ENCODE measurements at regions not wholly inside any gene's neighbourhood (a gene's known extent, or its start where the extent isn't known, plus 50 kb on each side); places are given as distances from the start of the nearest gene placed in this dataset.

DNA sequence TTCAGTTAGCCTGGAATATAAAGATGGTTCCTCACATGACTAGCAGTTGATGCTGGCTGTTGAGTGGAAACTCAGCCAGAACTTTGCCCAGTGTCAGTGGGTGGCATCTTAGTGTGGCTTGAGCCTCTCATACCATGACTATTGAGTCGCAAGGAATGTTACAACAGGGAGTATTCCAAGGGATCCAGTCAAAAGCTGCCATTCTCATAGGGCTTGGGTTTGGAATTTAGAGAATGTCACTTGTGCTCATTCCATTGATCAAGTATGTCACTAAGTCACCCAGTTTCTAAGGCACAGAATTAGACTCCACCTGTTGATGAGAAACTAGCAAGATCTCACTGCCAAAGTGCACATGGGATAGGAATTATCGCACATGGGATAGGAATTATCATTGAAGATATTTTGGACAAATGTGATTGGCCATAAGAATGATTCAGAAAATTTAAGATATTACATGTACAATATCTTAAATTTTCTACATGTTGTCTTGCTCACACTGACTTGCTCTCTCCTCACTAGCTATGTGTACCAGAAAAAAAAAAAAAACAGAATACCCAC lies 1290.7 kb upstream of the ADGRL2 start:
- peaks cover 4% of the 10 kb centered on the region for H3K4me1 ChIP-seq (ENCODE audit: control insufficient read depth, insufficient read depth, low read length, poor library complexity, severe bottlenecking)
- 71% methylated on average over 1 of the region's 2 CpGs; no CpG with 5 or more reads in 1 of the 2 experiments for WGBS, 2 experiments (ENCODE audit: insufficient coverage in 2 of 2)
- no peaks in the 10 kb centered on the region for H3K9me3 ChIP-seq (ENCODE audit: control insufficient read depth, low read length)
- no peaks in the 10 kb centered on the region for H3K36me3 ChIP-seq (ENCODE audit: control insufficient read depth, insufficient read depth, low read length)
- H3K27ac ChIP-seq (ENCODE audit: low read depth, low read length, severe bottlenecking) = no peak overlapping the region
- H3K4me3 ChIP-seq (ENCODE audit: extremely low read depth, insufficient read depth, low read length, poor library complexity, severe bottlenecking) = no peak overlapping the region

DNA sequence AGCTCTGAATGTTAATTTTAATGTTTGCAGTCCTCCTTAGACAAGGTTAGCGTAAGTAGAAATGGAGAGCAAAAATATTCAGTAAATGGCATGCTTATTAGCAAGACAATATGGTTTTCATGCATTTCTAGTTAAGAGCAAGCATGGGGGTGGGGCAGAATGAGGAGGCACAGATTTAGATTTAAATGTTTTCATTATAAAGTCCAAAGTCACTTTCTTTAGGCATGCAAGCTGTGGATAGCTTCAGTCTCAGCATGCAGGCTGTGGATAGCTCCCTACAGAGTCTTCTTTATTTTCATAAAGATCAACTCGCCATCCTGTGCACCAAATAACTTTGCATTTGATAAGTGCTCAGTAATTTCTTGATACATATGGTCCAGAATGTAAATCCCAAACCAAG lies 1294.5 kb upstream of the ADGRL2 start:
- Histone ChIP-seq H3K4me1 (ENCODE audit: control insufficient read depth, insufficient read depth, low read length, poor library complexity, severe bottlenecking) (peaks cover 4% of the 10 kb centered on the region), H3K27ac (ENCODE audit: low read depth, low read length, severe bottlenecking) (no peak overlapping the region), H3K36me3 (ENCODE audit: control insufficient read depth, insufficient read depth, low read length) (no peaks in the 10 kb centered on the region), H3K9me3 (ENCODE audit: control insufficient read depth, low read length) (no peaks in the 10 kb centered on the region), H3K4me3 (ENCODE audit: extremely low read depth, insufficient read depth, low read length, poor library complexity, severe bottlenecking) (no peak overlapping the region)
- WGBS, 2 experiments (ENCODE audit: insufficient coverage in 2 of 2) = 88 to 100% methylated on average over 1 of the region's 2 CpGs

DNA sequence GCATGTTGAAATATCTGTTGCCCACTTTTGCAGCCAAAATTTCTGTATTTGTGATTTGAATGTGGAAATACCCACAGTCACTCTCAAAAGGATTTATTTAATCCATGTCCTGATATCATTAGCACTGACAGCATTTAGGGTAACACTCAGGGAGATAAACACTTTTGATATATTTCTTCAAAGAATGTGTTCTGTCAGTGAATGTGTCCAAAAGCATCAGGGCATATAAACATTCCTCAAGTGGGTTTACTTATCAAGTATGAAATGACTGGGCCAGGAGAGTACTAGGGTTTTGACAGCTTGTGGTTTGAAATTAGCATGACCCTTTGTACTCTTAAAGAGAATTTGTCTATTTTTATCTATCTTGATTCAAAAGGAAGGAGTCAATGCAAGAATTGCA lies 1302.1 kb upstream of the ADGRL2 start:
- no peak overlapping the region for H3K4me3 ChIP-seq (ENCODE audit: extremely low read depth, insufficient read depth, low read length, poor library complexity, severe bottlenecking)
- H3K4me1 ChIP-seq (ENCODE audit: control insufficient read depth, insufficient read depth, low read length, poor library complexity, severe bottlenecking) = no peaks in the 10 kb centered on the region
- H3K36me3 ChIP-seq (ENCODE audit: control insufficient read depth, insufficient read depth, low read length) = no peaks in the 10 kb centered on the region
- H3K9me3 ChIP-seq (ENCODE audit: control insufficient read depth, low read length) = no peaks in the 10 kb centered on the region
- H3K27ac ChIP-seq (ENCODE audit: low read depth, low read length, severe bottlenecking) = no peak overlapping the region

DNA sequence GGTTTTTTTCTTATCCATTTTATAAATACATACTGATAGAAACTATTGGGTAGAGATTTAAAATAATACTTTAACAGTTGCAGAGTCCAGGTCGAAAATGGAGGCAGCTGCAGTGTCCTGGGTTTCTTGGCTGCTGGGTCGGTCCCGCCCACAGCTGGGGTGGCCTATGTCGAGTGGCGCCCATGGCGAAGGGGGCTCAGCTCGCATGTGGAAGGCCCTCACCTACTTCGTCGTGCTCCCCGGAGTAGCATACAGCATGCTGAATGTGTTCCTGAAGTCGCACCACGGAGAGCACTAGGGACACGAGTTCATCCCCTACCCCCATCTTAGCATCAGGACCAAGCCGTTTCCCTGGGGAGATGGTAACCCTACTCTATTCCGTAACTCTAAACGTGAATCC lies 1304.9 kb upstream of the ADGRL2 start:
- no peaks in the 10 kb centered on the region for H3K9me3 ChIP-seq (ENCODE audit: control insufficient read depth, low read length)
- no peak overlapping the region for H3K27ac ChIP-seq (ENCODE audit: low read depth, low read length, severe bottlenecking)
- no peak overlapping the region for H3K4me3 ChIP-seq (ENCODE audit: extremely low read depth, insufficient read depth, low read length, poor library complexity, severe bottlenecking)
- no peaks in the 10 kb centered on the region for H3K36me3 ChIP-seq (ENCODE audit: control insufficient read depth, insufficient read depth, low read length)
- WGBS, 2 experiments (ENCODE audit: insufficient coverage in 2 of 2) = 97 to 98% methylated on average over 16 of the region's 16 CpGs
- H3K4me1 ChIP-seq (ENCODE audit: control insufficient read depth, insufficient read depth, low read length, poor library complexity, severe bottlenecking) = no peaks in the 10 kb centered on the region

DNA sequence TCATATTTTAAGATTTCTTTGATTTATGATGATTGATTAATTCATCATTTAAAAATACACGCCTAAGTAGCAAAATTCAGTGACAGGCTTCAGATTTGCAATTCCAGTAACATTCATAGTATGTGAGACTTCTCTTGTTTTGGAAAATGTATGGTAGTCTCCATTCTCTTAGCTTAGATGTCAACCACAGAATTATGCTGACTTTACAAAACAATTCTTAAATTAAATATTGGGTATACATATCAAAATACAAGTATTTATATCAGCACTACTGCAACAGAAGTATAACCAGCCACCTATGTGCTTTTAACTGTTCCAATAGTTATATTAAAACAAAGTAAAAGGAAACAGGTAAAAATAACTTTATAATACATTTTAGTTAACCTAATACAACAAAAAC lies 1328.6 kb upstream of the ADGRL2 start:
- Histone ChIP-seq H3K4me1 (ENCODE audit: control insufficient read depth, insufficient read depth, low read length, poor library complexity, severe bottlenecking) (peaks cover 6% of the 10 kb centered on the region), H3K9me3 (ENCODE audit: control insufficient read depth, low read length) (no peaks in the 10 kb centered on the region), H3K4me3 (ENCODE audit: extremely low read depth, insufficient read depth, low read length, poor library complexity, severe bottlenecking) (no peak overlapping the region), H3K36me3 (ENCODE audit: control insufficient read depth, insufficient read depth, low read length) (no peaks in the 10 kb centered on the region), H3K27ac (ENCODE audit: low read depth, low read length, severe bottlenecking) (no peak overlapping the region)
- no CpG with 5 or more reads among the region's 1 CpG for WGBS, 2 experiments (ENCODE audit: insufficient coverage in 2 of 2)

DNA sequence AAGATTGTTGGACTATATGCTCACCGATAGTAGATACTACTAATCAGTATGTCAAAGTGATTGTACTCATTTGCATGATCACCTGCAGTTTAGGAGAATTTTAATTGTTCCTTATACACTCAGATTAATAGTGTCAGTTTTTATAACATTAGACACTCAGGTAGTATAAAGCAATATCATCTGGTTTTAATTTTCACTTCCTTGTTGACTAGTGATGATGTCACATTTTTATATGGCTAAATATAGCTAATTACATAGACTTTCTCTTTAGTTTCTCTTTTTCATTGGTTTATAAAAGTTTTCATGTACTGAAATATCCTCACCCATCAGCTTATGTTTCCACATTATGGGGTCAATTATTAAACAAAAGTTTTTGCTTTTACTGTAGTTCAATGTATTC lies 1332.4 kb upstream of the ADGRL2 start:
- no peaks in the 10 kb centered on the region for H3K4me1 ChIP-seq (ENCODE audit: control insufficient read depth, insufficient read depth, low read length, poor library complexity, severe bottlenecking)
- no peaks in the 10 kb centered on the region for H3K9me3 ChIP-seq (ENCODE audit: control insufficient read depth, low read length)
- H3K27ac ChIP-seq (ENCODE audit: low read depth, low read length, severe bottlenecking) = no peak overlapping the region
- no peaks in the 10 kb centered on the region for H3K36me3 ChIP-seq (ENCODE audit: control insufficient read depth, insufficient read depth, low read length)
- H3K4me3 ChIP-seq (ENCODE audit: extremely low read depth, insufficient read depth, low read length, poor library complexity, severe bottlenecking) = no peak overlapping the region
- no CpG with 5 or more reads among the region's 1 CpG for WGBS, 2 experiments (ENCODE audit: insufficient coverage in 2 of 2)

DNA sequence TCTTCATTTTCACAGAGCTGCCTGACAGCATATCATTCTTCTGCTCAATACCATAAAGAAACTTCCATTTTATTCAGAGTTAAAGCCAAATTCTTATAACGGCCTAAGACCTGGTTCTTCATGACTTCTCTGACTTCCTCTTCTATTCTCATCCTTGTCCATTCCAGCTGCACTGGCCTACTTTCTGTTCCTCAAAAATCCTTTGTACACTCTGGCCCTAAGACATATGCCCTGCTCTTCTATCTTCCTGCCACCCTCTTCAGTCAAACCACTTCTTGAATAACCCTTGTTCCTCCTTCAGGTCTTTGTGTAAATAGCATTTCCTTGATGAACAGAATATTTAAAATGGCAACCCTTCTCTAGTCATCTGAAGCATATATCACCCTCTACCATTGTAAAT lies 1338.7 kb upstream of the ADGRL2 start:
- Histone ChIP-seq H3K4me1 (ENCODE audit: control insufficient read depth, insufficient read depth, low read length, poor library complexity, severe bottlenecking) (no peaks in the 10 kb centered on the region), H3K9me3 (ENCODE audit: control insufficient read depth, low read length) (no peaks in the 10 kb centered on the region), H3K36me3 (ENCODE audit: control insufficient read depth, insufficient read depth, low read length) (no peaks in the 10 kb centered on the region), H3K27ac (ENCODE audit: low read depth, low read length, severe bottlenecking) (no peak overlapping the region), H3K4me3 (ENCODE audit: extremely low read depth, insufficient read depth, low read length, poor library complexity, severe bottlenecking) (no peak overlapping the region)
- WGBS, 2 experiments (ENCODE audit: insufficient coverage in 2 of 2) = 93 to 100% methylated on average over 1 of the region's 1 CpG

DNA sequence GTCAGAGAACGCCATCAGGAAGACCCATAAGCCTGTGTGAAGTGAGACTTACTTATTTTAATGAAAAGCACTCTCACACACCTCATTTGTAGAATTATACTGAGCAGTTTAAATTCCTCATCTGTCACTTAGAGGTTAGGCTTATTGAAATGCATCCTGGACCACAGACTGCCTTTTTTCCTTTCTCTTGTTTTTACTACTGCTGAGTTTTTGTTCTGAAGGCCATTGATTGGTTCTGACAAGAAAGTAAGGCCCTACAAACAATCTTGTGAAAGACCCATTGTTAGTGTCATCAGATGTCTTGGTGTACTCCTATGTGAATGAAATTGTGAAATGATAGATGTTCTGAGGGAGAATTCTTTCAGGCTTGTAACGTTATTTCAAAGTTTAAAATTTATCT lies 1343.3 kb upstream of the ADGRL2 start:
- Histone ChIP-seq H3K4me1 (ENCODE audit: control insufficient read depth, insufficient read depth, low read length, poor library complexity, severe bottlenecking) (no peaks in the 10 kb centered on the region), H3K9me3 (ENCODE audit: control insufficient read depth, low read length) (no peaks in the 10 kb centered on the region), H3K27ac (ENCODE audit: low read depth, low read length, severe bottlenecking) (no peak overlapping the region), H3K4me3 (ENCODE audit: extremely low read depth, insufficient read depth, low read length, poor library complexity, severe bottlenecking) (no peak overlapping the region), H3K36me3 (ENCODE audit: control insufficient read depth, insufficient read depth, low read length) (no peaks in the 10 kb centered on the region)
- WGBS, 2 experiments (ENCODE audit: insufficient coverage in 2 of 2) = no CpG with 5 or more reads among the region's 2 CpGs

DNA sequence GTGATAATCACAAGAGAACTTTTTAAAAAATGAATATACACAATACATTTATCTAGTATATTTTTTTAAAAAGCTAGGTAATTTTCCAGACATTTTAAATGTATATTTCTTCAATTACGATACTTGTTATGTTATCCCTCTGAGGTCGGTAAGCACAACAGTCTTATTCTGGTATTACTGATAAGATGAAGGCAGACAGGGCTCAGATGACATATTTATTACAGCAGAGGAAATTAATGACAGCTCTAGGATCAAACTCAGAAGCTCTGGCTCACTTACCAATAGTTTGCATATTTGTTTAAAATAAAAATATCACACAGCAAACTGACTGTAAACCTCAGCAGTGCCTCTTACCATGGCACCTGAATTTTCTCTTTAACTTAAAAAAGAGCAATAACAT lies 1347.0 kb upstream of the ADGRL2 start:
- WGBS, 2 experiments (ENCODE audit: insufficient coverage in 2 of 2) = no CpG with 5 or more reads among the region's 2 CpGs
- Histone ChIP-seq H3K27ac (ENCODE audit: low read depth, low read length, severe bottlenecking) (no peak overlapping the region), H3K36me3 (ENCODE audit: control insufficient read depth, insufficient read depth, low read length) (no peaks in the 10 kb centered on the region), H3K9me3 (ENCODE audit: control insufficient read depth, low read length) (no peaks in the 10 kb centered on the region), H3K4me1 (ENCODE audit: control insufficient read depth, insufficient read depth, low read length, poor library complexity, severe bottlenecking) (no peaks in the 10 kb centered on the region), H3K4me3 (ENCODE audit: extremely low read depth, insufficient read depth, low read length, poor library complexity, severe bottlenecking) (no peak overlapping the region)

DNA sequence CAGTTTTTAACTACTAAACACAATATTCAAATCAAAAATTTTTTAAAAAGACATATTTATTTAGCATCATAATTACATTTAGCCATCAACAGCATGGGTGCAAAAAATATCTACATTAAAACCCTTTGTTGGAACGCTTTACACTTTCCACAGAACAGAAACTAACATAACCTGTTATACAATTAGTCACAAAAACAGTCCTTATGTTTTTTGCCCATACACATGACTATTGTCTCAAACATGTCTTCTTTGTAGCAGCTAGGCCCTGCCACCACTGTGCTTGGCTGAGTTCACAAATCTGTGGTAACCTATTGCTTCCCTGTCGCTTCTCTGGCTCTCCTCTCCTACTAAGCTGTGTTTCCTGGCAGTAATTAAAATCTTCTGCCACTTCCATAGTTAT lies 1350.0 kb upstream of the ADGRL2 start:
- 84 to 88% methylated on average over 2 of the region's 2 CpGs for WGBS, 2 experiments (ENCODE audit: insufficient coverage in 2 of 2)
- no peaks in the 10 kb centered on the region for H3K36me3 ChIP-seq (ENCODE audit: control insufficient read depth, insufficient read depth, low read length)
- H3K9me3 ChIP-seq (ENCODE audit: control insufficient read depth, low read length) = no peaks in the 10 kb centered on the region
- H3K4me3 ChIP-seq (ENCODE audit: extremely low read depth, insufficient read depth, low read length, poor library complexity, severe bottlenecking) = no peak overlapping the region
- no peaks in the 10 kb centered on the region for H3K4me1 ChIP-seq (ENCODE audit: control insufficient read depth, insufficient read depth, low read length, poor library complexity, severe bottlenecking)
- H3K27ac ChIP-seq (ENCODE audit: low read depth, low read length, severe bottlenecking) = no peak overlapping the region

DNA sequence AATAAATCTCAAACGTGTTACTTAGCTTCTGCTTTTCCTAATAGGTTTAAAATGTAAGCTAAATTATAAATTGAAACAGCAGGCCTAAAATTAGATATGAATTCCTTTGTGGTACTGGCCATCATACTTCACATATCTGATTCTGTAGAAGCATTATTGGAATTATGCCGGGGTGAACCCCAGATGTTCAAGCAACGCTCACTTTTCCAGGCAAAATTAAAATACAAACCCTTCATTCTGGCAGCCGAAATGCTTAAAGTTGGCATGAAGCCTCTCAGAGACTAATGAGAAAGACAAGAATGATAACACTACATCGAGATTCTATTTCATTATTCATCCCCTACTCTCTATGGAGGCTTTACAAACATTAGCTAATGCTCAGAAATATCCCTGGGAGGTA lies 1352.7 kb upstream of the ADGRL2 start:
- Histone ChIP-seq H3K4me3 (ENCODE audit: extremely low read depth, insufficient read depth, low read length, poor library complexity, severe bottlenecking) (no peak overlapping the region), H3K9me3 (ENCODE audit: control insufficient read depth, low read length) (no peaks in the 10 kb centered on the region), H3K36me3 (ENCODE audit: control insufficient read depth, insufficient read depth, low read length) (no peaks in the 10 kb centered on the region), H3K27ac (ENCODE audit: low read depth, low read length, severe bottlenecking) (no peak overlapping the region), H3K4me1 (ENCODE audit: control insufficient read depth, insufficient read depth, low read length, poor library complexity, severe bottlenecking) (no peaks in the 10 kb centered on the region)
- 89 to 100% methylated on average over 2 to 3 of the region's 5 CpGs for WGBS, 2 experiments (ENCODE audit: insufficient coverage in 2 of 2)
